ENCODE measurements at regions not wholly inside any gene's neighbourhood (a gene's known extent, or its start where the extent isn't known, plus 50 kb on each side); places are given as distances from the start of the nearest gene placed in this dataset.

GRCh38 chr3:177729956-177730681, 532.8 kb upstream of the TBL1XR1 start:
- no peak for TF ChIP-seq CTCF (IDR thresholded peaks at IDR 0.05; ENCODE audit: unreplicated experiment in 3 of 3)
- Mint-ChIP-seq H3K27ac (peak overlapping the region; percentile 68 to 78 (median 70)), H3K9me3 (peaks cover 3% of the 10 kb centered on the region), H3K4me3 (peak overlapping the region in 1 of 3 experiments; percentile 9), H3K4me1 (peaks cover 66% of the 10 kb centered on the region), H3K36me3 (ENCODE audit: low read depth) (no peaks in the 10 kb centered on the region), H3K27me3 (ENCODE audit: low read depth) (no peaks in the 10 kb centered on the region)

- peaks cover 3% of the 10 kb centered on the region for H3K9me3 Mint-ChIP-seq
- H3K36me3 Mint-ChIP-seq (ENCODE audit: low read depth) = no peaks in the 10 kb centered on the region
- no peak for TF ChIP-seq CTCF (IDR thresholded peaks at IDR 0.05; ENCODE audit: unreplicated experiment in 3 of 3)
- H3K4me1 Mint-ChIP-seq = peaks cover 59% of the 10 kb centered on the region
- no peak overlapping the region for H3K4me3 Mint-ChIP-seq
- no peaks in the 10 kb centered on the region for H3K27me3 Mint-ChIP-seq (ENCODE audit: low read depth)
- peak overlapping the region in 2 of 3 experiments; percentile 68 to 70 for H3K27ac Mint-ChIP-seq
Measured at GRCh38 chr3:177730814-177731213, 533.5 kb upstream of the TBL1XR1 start.

GRCh38 chr3:177731644-177732268, 534.5 kb upstream of the TBL1XR1 start:
- Mint-ChIP-seq H3K27ac (peak overlapping the region; percentile 1 to 58 (median 41)), H3K36me3 (ENCODE audit: low read depth) (no peaks in the 10 kb centered on the region), H3K4me1 (peaks cover 49% of the 10 kb centered on the region), H3K27me3 (ENCODE audit: low read depth) (no peaks in the 10 kb centered on the region), H3K4me3 (no peak overlapping the region), H3K9me3 (peaks cover 3% of the 10 kb centered on the region)
- no peak for TF ChIP-seq CTCF (IDR thresholded peaks at IDR 0.05; ENCODE audit: unreplicated experiment in 3 of 3)

GRCh38 chr3:177733233-177733632, 536.0 kb upstream of the TBL1XR1 start:
- H3K36me3 Mint-ChIP-seq (ENCODE audit: low read depth) = no peaks in the 10 kb centered on the region
- no peak overlapping the region for H3K4me3 Mint-ChIP-seq
- TF ChIP-seq CTCF (IDR thresholded peaks at IDR 0.05; ENCODE audit: unreplicated experiment in 3 of 3) = no peak
- peaks cover 5% of the 10 kb centered on the region for H3K9me3 Mint-ChIP-seq
- H3K27ac Mint-ChIP-seq = no peak overlapping the region
- no peaks in the 10 kb centered on the region for H3K27me3 Mint-ChIP-seq (ENCODE audit: low read depth)
- H3K4me1 Mint-ChIP-seq = peaks cover 36% of the 10 kb centered on the region

GRCh38 chr3:177733936-177734335, 536.7 kb upstream of the TBL1XR1 start:
- Mint-ChIP-seq H3K4me1 (peaks cover 29% of the 10 kb centered on the region), H3K9me3 (peaks cover 4% of the 10 kb centered on the region), H3K36me3 (ENCODE audit: low read depth) (no peaks in the 10 kb centered on the region), H3K27me3 (ENCODE audit: low read depth) (no peaks in the 10 kb centered on the region), H3K4me3 (no peak overlapping the region), H3K27ac (peak overlapping the region in 1 of 3 experiments; percentile 51)
- no peak for TF ChIP-seq CTCF (IDR thresholded peaks at IDR 0.05; ENCODE audit: unreplicated experiment in 3 of 3)

Measured in nephron (organoid).